ENCODE measurements at regions not wholly inside any gene's neighbourhood (a gene's known extent, or its start where the extent isn't known, plus 50 kb on each side); places are given as distances from the start of the nearest gene placed in this dataset.

- TF ChIP-seq SIN3A (IDR thresholded peaks at IDR 0.05; ENCODE audit: borderline replicate concordance, insufficient read depth, low read depth, low read length) (no peak), POLR2AphosphoS5 (IDR thresholded peaks at IDR 0.05; ENCODE audit: low read depth, low read length) (no peak), TCF7L2 (IDR thresholded peaks at IDR 0.05; ENCODE audit: low read depth, low read length) (no peak), REST (IDR thresholded peaks at IDR 0.05; ENCODE audit: insufficient read depth in 1 of 2, low read depth in 2 of 2, low read length in 1 of 2) (no peak)
- TF ChIP-seq, protein P1, sequence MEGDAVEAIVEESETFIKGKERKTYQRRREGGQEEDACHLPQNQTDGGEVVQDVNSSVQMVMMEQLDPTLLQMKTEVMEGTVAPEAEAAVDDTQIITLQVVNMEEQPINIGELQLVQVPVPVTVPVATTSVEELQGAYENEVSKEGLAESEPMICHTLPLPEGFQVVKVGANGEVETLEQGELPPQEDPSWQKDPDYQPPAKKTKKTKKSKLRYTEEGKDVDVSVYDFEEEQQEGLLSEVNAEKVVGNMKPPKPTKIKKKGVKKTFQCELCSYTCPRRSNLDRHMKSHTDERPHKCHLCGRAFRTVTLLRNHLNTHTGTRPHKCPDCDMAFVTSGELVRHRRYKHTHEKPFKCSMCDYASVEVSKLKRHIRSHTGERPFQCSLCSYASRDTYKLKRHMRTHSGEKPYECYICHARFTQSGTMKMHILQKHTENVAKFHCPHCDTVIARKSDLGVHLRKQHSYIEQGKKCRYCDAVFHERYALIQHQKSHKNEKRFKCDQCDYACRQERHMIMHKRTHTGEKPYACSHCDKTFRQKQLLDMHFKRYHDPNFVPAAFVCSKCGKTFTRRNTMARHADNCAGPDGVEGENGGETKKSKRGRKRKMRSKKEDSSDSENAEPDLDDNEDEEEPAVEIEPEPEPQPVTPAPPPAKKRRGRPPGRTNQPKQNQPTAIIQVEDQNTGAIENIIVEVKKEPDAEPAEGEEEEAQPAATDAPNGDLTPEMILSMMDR (IDR thresholded peaks at IDR 0.05): no peak
- ChIA-PET POLR2A (no interaction called here), CTCF (no interaction called here)
- Histone ChIP-seq H3K27me3 (ENCODE audit: control insufficient read depth, insufficient read depth, low read length) (no peaks in the 10 kb centered on the region), H3K36me3 (ENCODE audit: control insufficient read depth, insufficient read depth, low read length) (no peaks in the 10 kb centered on the region), H3K9me3 (ENCODE audit: control insufficient read depth, insufficient read depth, low read depth, low read length) (no peaks in the 10 kb centered on the region), H3K4me3 (ENCODE audit: low read depth in 2 of 2, low read length in 2 of 2) (no peak overlapping the region), H3K4me1 (ENCODE audit: control insufficient read depth, insufficient read depth, low read length) (no peaks in the 10 kb centered on the region), H3K27ac (ENCODE audit: low read length) (no peak overlapping the region)
- no TSS peak for BruUV-seq (replicated peaks)
- intact Hi-C loops (cut with micrococcal nuclease; ENCODE audit: unreplicated experiment) (no loop called here), in situ Hi-C loops (cut with HindIII; ENCODE audit: low pct_unique_long_range_greater_than_20kb, low sequenced_read_pairs) (no loop called here)
- DNase-seq (ENCODE audit: low read depth, low spot score) (no peak), ATAC-seq (no peak)
These were observed 2305.1 kb downstream of the PCDH7 start for GRCh38 chr4:33025236-33025635.

DNA sequence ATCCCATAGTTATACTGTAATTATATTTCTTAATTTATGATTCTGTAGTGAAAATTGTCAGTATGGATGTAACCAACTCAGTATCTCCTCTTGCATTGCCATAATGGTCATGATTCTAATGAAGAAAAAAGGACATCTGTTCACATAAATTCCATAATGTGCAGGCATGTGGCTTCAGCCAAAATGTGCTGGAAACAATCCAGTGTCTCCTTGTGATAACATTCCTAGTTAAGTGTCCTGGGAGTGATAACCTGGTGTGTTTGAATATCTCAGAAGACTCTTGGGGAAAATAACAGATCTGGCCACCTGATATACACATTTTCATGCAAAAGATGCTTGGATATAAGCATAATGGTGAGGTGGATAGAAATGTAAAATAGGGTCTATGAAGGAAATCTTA lies 2309.8 kb downstream of the PCDH7 start:
- intact Hi-C loops (cut with micrococcal nuclease; ENCODE audit: unreplicated experiment): no loop called here
- in situ Hi-C loops (cut with HindIII; ENCODE audit: low pct_unique_long_range_greater_than_20kb, low sequenced_read_pairs): no loop called here
- CTCF ChIA-PET: no interaction called here

More for the DNA sequence above, 2309.8 kb downstream of the PCDH7 start:
- POLR2A ChIA-PET: no interaction called here
- Histone ChIP-seq H3K4me1 (ENCODE audit: control insufficient read depth, insufficient read depth, low read length) (no peaks in the 10 kb centered on the region), H3K36me3 (ENCODE audit: control insufficient read depth, insufficient read depth, low read length) (no peaks in the 10 kb centered on the region), H3K4me3 (ENCODE audit: low read depth in 2 of 2, low read length in 2 of 2) (no peak overlapping the region), H3K27me3 (ENCODE audit: control insufficient read depth, insufficient read depth, low read length) (no peaks in the 10 kb centered on the region), H3K27ac (ENCODE audit: low read length) (no peak overlapping the region), H3K9me3 (ENCODE audit: control insufficient read depth, insufficient read depth, low read depth, low read length) (no peaks in the 10 kb centered on the region)
- no peak for TF ChIP-seq SIN3A (IDR thresholded peaks at IDR 0.05; ENCODE audit: borderline replicate concordance, insufficient read depth, low read depth, low read length)
- TF ChIP-seq, protein P1 (IDR thresholded peaks at IDR 0.05): no peak
- no peak for TF ChIP-seq POLR2AphosphoS5 (IDR thresholded peaks at IDR 0.05; ENCODE audit: low read depth, low read length)
- TF ChIP-seq REST (IDR thresholded peaks at IDR 0.05; ENCODE audit: insufficient read depth in 1 of 2, low read depth in 2 of 2, low read length in 1 of 2): no peak
- TF ChIP-seq TCF7L2 (IDR thresholded peaks at IDR 0.05; ENCODE audit: low read depth, low read length): no peak
- DNase-seq (ENCODE audit: low read depth, low spot score): no peak
- no peak for ATAC-seq
- BruUV-seq (replicated peaks): no TSS peak

All from Panc1 (cell line).